AG04449 (cell line): ENCODE measurements at regions not wholly inside any gene's neighbourhood (a gene's known extent, or its start where the extent isn't known, plus 50 kb on each side); places are given as distances from the start of the nearest gene placed in this dataset.

Experiments
- CTCF ChIA-PET: fragments of 350-600 bp; formaldehyde crosslinking; extraction: SDS; loops from one replicate; lab custom pipeline; 2021; ENCODE audit warnings: antibody characterized with exemption; lab: Yijun Ruan, JAX
- POLR2A ChIA-PET: fragments of 400-600, 350-600 bp; formaldehyde crosslinking; extraction: SDS; loops from one replicate; lab custom pipeline; 2020; ENCODE audit warnings: antibody characterized with exemption, inconsistent platforms; lab: Yijun Ruan, JAX
- DNase-seq: peaks from one replicate; pipeline ENCODE4 v3.0.0-alpha.2; 2010; ENCODE audit warnings: low read depth, low spot score
- H3K4me3 ChIP-seq: 2 replicates; pipeline ENCODE4 v1.5.1; 2011; ENCODE audit warnings: low read depth, mild to moderate bottlenecking, control low read depth, low read length
- CTCF ChIP-seq: IDR thresholded peaks from one replicate; pipeline ENCODE4 v1.5.1; 2011; ENCODE audit warnings: mild to moderate bottlenecking, moderate library complexity, low read length, control low read depth, inconsistent platforms; ENCODE audit not compliant: insufficient read depth; ENCODE audit errors: missing control alignments

GRCh38 chr9:79334711-79335110 is 237.1 kb upstream of the TLE4 start:
- DNase-seq = no peak
- H3K4me3 ChIP-seq = no peak overlapping the region
- ChIA-PET CTCF (interaction anchor here (0.6 kb wide), 1 partner anchor 203 kb away, joined by 3 read pairs; no protein-coding TSS in a partner anchor), POLR2A (no interaction called here)
- no peak for TF ChIP-seq CTCF

- no peak for TF ChIP-seq CTCF
- ChIA-PET CTCF (no interaction called here), POLR2A (no interaction called here)
- DNase-seq = no peak
- no peak overlapping the region for H3K4me3 ChIP-seq
These were observed 235.8 kb upstream of the TLE4 start for GRCh38 chr9:79335987-79336386.

GRCh38 chr9:79341561-79341960 is 230.2 kb upstream of the TLE4 start:
- ChIA-PET POLR2A (no interaction called here), CTCF (interaction anchor here (0.7 to 1.1 kb wide), 2 partner anchors 11 to 17 kb away, joined by 3 read pairs; no protein-coding TSS in a partner anchor)
- no peak overlapping the region for H3K4me3 ChIP-seq
- TF ChIP-seq CTCF = no peak
- DNase-seq = no peak

GRCh38 chr9:79346350-79347020 is 225.3 kb upstream of the TLE4 start:
- POLR2A ChIA-PET = no interaction called here
- CTCF ChIA-PET = interaction anchor here (1.4 kb wide), 1 partner anchor 13 kb away, joined by 6 read pairs; no protein-coding TSS in a partner anchor
- H3K4me3 ChIP-seq = no peak overlapping the region
- no peak for DNase-seq
- no peak for TF ChIP-seq CTCF

GRCh38 chr9:79352322-79352721 is 219.4 kb upstream of the TLE4 start:
- POLR2A ChIA-PET = no interaction called here
- DNase-seq = no peak
- TF ChIP-seq CTCF = no peak
- no peak overlapping the region for H3K4me3 ChIP-seq
- CTCF ChIA-PET = no interaction called here

- H3K4me3 ChIP-seq = no peak overlapping the region
- no peak for TF ChIP-seq CTCF
- DNase-seq = peak; percentile 38
- CTCF ChIA-PET = no interaction called here
- POLR2A ChIA-PET = interaction anchor here (0.7 kb wide), 1 partner anchor 217 kb away, joined by 3 read pairs; the partner anchor contains the start of gene TLE4
These were observed 217.8 kb upstream of the TLE4 start for GRCh38 chr9:79353856-79354520.
